Neuronal stem cell (in vitro differentiated cells): ENCODE measurements at regions not wholly inside any gene's neighbourhood (a gene's known extent, or its start where the extent isn't known, plus 50 kb on each side); places are given as distances from the start of the nearest gene placed in this dataset.

Source experiments
- DNase-seq: peaks from one replicate; pipeline ENCODE4 v3.0.0-alpha.2; 2013; ENCODE audit warnings: low spot score
- H2AFZ ChIP-seq: one replicate; pipeline ENCODE4 v1.6.1; 2013; ENCODE audit warnings: mild to moderate bottlenecking, low read length, inconsistent platforms
- H2AK5ac ChIP-seq: 2 replicates; pipeline ENCODE4 v1.6.1; 2013; ENCODE audit warnings: low read depth, mild to moderate bottlenecking, inconsistent platforms, low read length, moderate library complexity, mixed read lengths
- H2BK120ac ChIP-seq: 2 replicates; pipeline ENCODE4 v1.6.1; 2013; ENCODE audit warnings: low read depth, mild to moderate bottlenecking, inconsistent platforms, low read length, moderate library complexity, mixed read lengths
- H2BK12ac ChIP-seq: one replicate; pipeline ENCODE4 v1.6.1; 2013; ENCODE audit warnings: low read length, inconsistent platforms
- H2BK15ac ChIP-seq: 2 replicates; pipeline ENCODE4 v1.6.1; 2013; ENCODE audit warnings: mild to moderate bottlenecking, low read length, inconsistent platforms, mixed read lengths
- H2BK5ac ChIP-seq: one replicate; pipeline ENCODE4 v1.6.1; 2013; ENCODE audit warnings: inconsistent platforms, mild to moderate bottlenecking, low read length, moderate library complexity
- H3K14ac ChIP-seq: one replicate; pipeline ENCODE4 v1.6.1; 2013; ENCODE audit warnings: low read length, inconsistent platforms
- H3K18ac ChIP-seq: 2 replicates; pipeline ENCODE4 v1.6.1; 2013; ENCODE audit warnings: low read length, inconsistent platforms
- H3K23ac ChIP-seq: 2 replicates; pipeline ENCODE4 v1.6.1; 2013; ENCODE audit warnings: low read depth, mild to moderate bottlenecking, mixed read lengths, low read length, inconsistent platforms; ENCODE audit not compliant: poor library complexity
- H3K27ac ChIP-seq: replicated peaks from 3 replicates; pipeline ENCODE4 v1.5.1; 2013; ENCODE audit warnings: low read length, inconsistent platforms
- H3K27me3 ChIP-seq, 3 experiments: 2 replicates each; pipeline ENCODE4 v1.6.1; 2013; ENCODE audit warnings: low read length in 3 of 3, mild to moderate bottlenecking in 2 of 3, inconsistent platforms in 1 of 3, low read depth in 1 of 3, mixed read lengths in 1 of 3, moderate library complexity in 1 of 3; ENCODE audit not compliant: control insufficient read depth in 3 of 3, insufficient read depth in 3 of 3
- H3K36me3 ChIP-seq, 2 donors: replicated peaks in 1 of 2; 2 replicates each; pipeline ENCODE4 v1.6.1; 2013; ENCODE audit warnings: low read length in 2 of 2; ENCODE audit not compliant: control insufficient read depth in 2 of 2, insufficient read depth in 2 of 2
- H3K4ac ChIP-seq: 2 replicates; pipeline ENCODE4 v1.6.1; 2013; ENCODE audit warnings: inconsistent platforms, mild to moderate bottlenecking, low read length, moderate library complexity
- H3K4me1 ChIP-seq, 2 donors: 1 replicate in 1 of 2; 2 replicates in 1 of 2; pipeline ENCODE4 v1.6.1; 2013; ENCODE audit warnings: low read length in 2 of 2, low read depth in 1 of 2; ENCODE audit not compliant: control insufficient read depth in 2 of 2, insufficient read depth in 1 of 2
- H3K4me2 ChIP-seq: one replicate; pipeline ENCODE4 v1.6.1; 2013; ENCODE audit warnings: mild to moderate bottlenecking, low read length, inconsistent platforms; ENCODE audit not compliant: insufficient read depth, poor library complexity, severe bottlenecking
- H3K4me3 ChIP-seq, 2 donors: 2 replicates each; pipeline ENCODE4 v1.5.1; 2013; ENCODE audit warnings: low read length in 2 of 2, mild to moderate bottlenecking in 2 of 2, inconsistent platforms in 1 of 2, moderate library complexity in 1 of 2
- H3K79me1 ChIP-seq: one replicate; pipeline ENCODE4 v1.6.1; 2013; ENCODE audit warnings: low read depth, mild to moderate bottlenecking, inconsistent platforms, low read length, moderate library complexity
- H3K9ac ChIP-seq: one replicate; pipeline ENCODE4 v1.6.1; 2013; ENCODE audit warnings: mild to moderate bottlenecking, low read depth, low read length, inconsistent platforms; ENCODE audit not compliant: poor library complexity
- H3K9me3 ChIP-seq, 2 donors: replicated peaks in 1 of 2; 2 replicates each; pipeline versions ENCODE3 to v1.6.1; 2013; ENCODE audit warnings: low read length in 2 of 2, mild to moderate bottlenecking in 2 of 2, inconsistent platforms in 1 of 2, low read depth in 1 of 2, mixed read lengths in 1 of 2, moderate library complexity in 1 of 2; ENCODE audit not compliant: control insufficient read depth in 2 of 2, insufficient read depth in 1 of 2
- H4K8ac ChIP-seq: one replicate; pipeline ENCODE4 v1.6.1; 2013; ENCODE audit warnings: low read depth, mild to moderate bottlenecking, inconsistent platforms, low read length, moderate library complexity
- H4K91ac ChIP-seq: one replicate; pipeline ENCODE4 v1.6.1; 2013; ENCODE audit warnings: low read length, low read depth, mild to moderate bottlenecking, inconsistent platforms; ENCODE audit not compliant: poor library complexity
- WGBS, 2 donors: extraction: QIAGEN DNeasy Blood & Tissue Kit; methylation state at CpG; one replicate each; pipeline ENCODE4 v1.1.7; 2013; ENCODE audit warnings: missing lambda C conversion rate in 2 of 2, mixed read lengths in 1 of 2; ENCODE audit not compliant: insufficient read length in 2 of 2, insufficient replicate concordance in 1 of 2; ENCODE audit errors: extremely low coverage in 2 of 2; 5-methylcytosine and 5-hydroxymethylcytosine counted together

DNA sequence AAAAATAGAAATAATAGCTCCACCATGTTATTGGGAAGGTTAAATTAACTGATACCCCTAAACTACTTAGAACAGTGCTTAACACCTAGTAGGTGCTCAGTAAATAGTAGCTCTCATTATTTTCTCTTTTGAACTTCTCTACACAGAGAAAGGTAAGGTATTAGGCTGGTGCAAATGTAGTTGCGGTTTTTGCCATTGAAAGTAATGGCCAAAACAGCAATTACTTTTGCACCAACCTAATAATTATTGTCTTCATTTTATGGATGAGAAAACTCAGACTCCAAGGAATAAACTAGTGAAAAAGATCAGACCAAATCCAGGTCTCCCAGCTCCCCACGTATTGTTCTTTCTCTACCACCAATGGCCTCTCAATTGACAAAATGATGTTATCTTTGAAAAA is 157.2 kb upstream of the TMPO start:
- Histone ChIP-seq H3K4me2 (no peak overlapping the region), H3K9ac (no peak overlapping the region), H4K91ac (no peak overlapping the region), H3K9me3 (peaks cover 0 to 2% of the 10 kb centered on the region in 2 donors), H2BK120ac (no peak overlapping the region), H2BK12ac (no peak overlapping the region), H3K27me3 (no peaks in the 10 kb centered on the region), H3K4me3 (no peak overlapping the region), H3K14ac (no peak overlapping the region), H2BK5ac (no peak overlapping the region), H3K36me3 (no peaks in the 10 kb centered on the region), H3K27ac (no peak overlapping the region), H3K4ac (no peak overlapping the region), H4K8ac (no peak overlapping the region), H3K4me1 (peaks cover 3 to 9% of the 10 kb centered on the region in 2 donors), H3K79me1 (no peaks in the 10 kb centered on the region), H2BK15ac (no peak overlapping the region), H2AFZ (no peak overlapping the region), H3K18ac (no peak overlapping the region), H3K23ac (no peak overlapping the region), H2AK5ac (no peak overlapping the region)
- DNase-seq: no peak
- WGBS, 2 donors: no CpG with 5 or more reads among the region's 2 CpGs

DNA sequence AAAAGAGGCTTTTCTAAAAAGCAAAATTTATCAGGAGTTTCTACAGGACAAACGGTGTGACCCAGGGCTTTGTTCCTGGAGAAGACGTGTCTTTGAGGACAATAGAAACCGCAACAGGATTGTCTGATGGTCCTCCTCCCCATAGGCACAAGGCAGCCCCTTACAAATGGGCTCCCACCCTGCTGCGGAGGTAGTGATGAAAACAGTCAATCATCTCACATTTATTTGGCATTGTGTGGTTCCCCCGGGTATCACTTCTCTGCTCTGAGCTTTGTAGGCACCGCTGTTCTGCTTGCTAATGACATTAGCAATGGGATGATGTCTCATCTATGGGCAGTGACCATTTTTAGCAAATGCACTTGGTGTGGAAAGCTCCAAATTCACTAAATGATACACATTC is 155.5 kb upstream of the TMPO start:
- Histone ChIP-seq H3K9ac (no peak overlapping the region), H2AFZ (no peak overlapping the region), H2BK5ac (no peak overlapping the region), H4K91ac (no peak overlapping the region), H2AK5ac (no peak overlapping the region), H3K4me3 (no peak overlapping the region), H3K23ac (no peak overlapping the region), H3K4me1 (peaks cover 3 to 9% of the 10 kb centered on the region in 2 donors), H3K27me3 (no peaks in the 10 kb centered on the region), H3K14ac (no peak overlapping the region), H3K18ac (no peak overlapping the region), H3K27ac (no peak overlapping the region), H3K4ac (no peak overlapping the region), H3K9me3 (peaks cover 0 to 2% of the 10 kb centered on the region in 2 donors), H4K8ac (no peak overlapping the region), H3K79me1 (no peaks in the 10 kb centered on the region), H3K4me2 (no peak overlapping the region), H2BK15ac (no peak overlapping the region), H2BK120ac (no peak overlapping the region), H2BK12ac (no peak overlapping the region), H3K36me3 (no peaks in the 10 kb centered on the region)
- no CpG with 5 or more reads among the region's 6 CpGs for WGBS, 2 donors
- DNase-seq: no peak

DNA sequence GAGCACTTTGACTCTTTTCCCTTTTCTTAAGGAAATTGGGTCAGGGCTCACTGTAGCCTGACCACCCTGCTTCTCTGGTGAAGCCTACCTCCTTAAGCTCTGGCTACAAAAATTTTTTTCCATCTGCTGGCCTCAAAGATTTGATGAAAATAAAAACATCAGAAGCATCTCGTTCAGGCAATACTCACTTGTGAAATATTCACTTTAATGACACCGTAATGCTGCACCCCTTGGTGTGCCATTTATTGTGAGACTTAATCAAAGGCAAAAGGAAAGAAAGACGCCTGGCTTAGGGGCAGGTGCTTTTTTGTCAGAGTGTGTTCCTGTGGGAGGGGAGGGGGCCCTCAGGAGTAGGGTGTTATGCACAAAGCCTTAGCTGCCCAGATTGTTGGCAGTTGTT is 155.0 kb upstream of the TMPO start:
- H4K91ac ChIP-seq: no peak overlapping the region
- H3K23ac ChIP-seq: no peak overlapping the region
- H2AK5ac ChIP-seq: no peak overlapping the region
- H3K9me3 ChIP-seq: peaks cover 0 to 2% of the 10 kb centered on the region in 2 donors
- H2BK15ac ChIP-seq: no peak overlapping the region
- no peak overlapping the region for H2BK12ac ChIP-seq
- H3K4ac ChIP-seq: no peak overlapping the region
- no peaks in the 10 kb centered on the region for H3K36me3 ChIP-seq
- H3K18ac ChIP-seq: no peak overlapping the region
- H2BK120ac ChIP-seq: no peak overlapping the region
- H3K14ac ChIP-seq: no peak overlapping the region
- no peak for DNase-seq
- no peak overlapping the region for H2AFZ ChIP-seq
- H2BK5ac ChIP-seq: no peak overlapping the region
- H3K4me2 ChIP-seq: no peak overlapping the region
- H3K27me3 ChIP-seq: no peaks in the 10 kb centered on the region
- no peaks in the 10 kb centered on the region for H3K79me1 ChIP-seq
- no CpG with 5 or more reads among the region's 3 CpGs for WGBS, 2 donors
- no peak overlapping the region for H3K9ac ChIP-seq
- H3K4me1 ChIP-seq: peaks cover 3 to 9% of the 10 kb centered on the region in 2 donors
- H4K8ac ChIP-seq: no peak overlapping the region
- H3K27ac ChIP-seq: no peak overlapping the region
- H3K4me3 ChIP-seq: no peak overlapping the region

DNA sequence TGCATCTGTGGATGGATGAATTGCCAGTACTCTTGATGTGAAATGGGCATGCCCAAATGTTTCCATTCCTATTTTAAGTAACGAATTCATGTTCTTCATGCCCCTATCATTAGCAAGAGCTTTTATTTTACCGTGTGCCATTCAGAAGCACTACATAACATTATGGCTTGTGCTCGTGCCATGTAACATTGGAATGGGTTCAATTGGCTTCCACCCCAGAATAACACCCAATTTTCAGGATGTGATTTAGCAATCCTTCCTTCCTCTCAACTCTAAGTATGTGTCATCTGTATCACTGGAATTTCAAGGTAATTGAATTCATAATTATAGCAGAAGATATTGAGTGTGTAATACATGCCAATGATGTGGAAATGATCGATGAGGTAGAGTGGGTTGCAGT is 145.8 kb upstream of the TMPO start:
- no peaks in the 10 kb centered on the region for H3K36me3 ChIP-seq
- no peak overlapping the region for H3K9ac ChIP-seq
- no peak overlapping the region for H4K8ac ChIP-seq
- H3K4me1 ChIP-seq: peaks cover 0 to 2% of the 10 kb centered on the region in 2 donors
- no peak overlapping the region for H3K27ac ChIP-seq
- no peak overlapping the region for H2BK15ac ChIP-seq
- no peak overlapping the region for H3K23ac ChIP-seq
- H2BK12ac ChIP-seq: no peak overlapping the region
- H2BK5ac ChIP-seq: no peak overlapping the region
- H2AK5ac ChIP-seq: no peak overlapping the region
- H4K91ac ChIP-seq: no peak overlapping the region
- H3K4ac ChIP-seq: no peak overlapping the region
- H3K79me1 ChIP-seq: no peaks in the 10 kb centered on the region
- WGBS, 2 donors: no CpG with 5 or more reads among the region's 4 CpGs
- no peaks in the 10 kb centered on the region for H3K27me3 ChIP-seq
- H3K4me3 ChIP-seq: no peak overlapping the region
- DNase-seq: no peak
- no peak overlapping the region for H3K18ac ChIP-seq
- H3K9me3 ChIP-seq: no peaks in the 10 kb centered on the region
- no peak overlapping the region for H3K4me2 ChIP-seq
- H3K14ac ChIP-seq: no peak overlapping the region
- H2AFZ ChIP-seq: no peak overlapping the region
- no peak overlapping the region for H2BK120ac ChIP-seq
